NCI-H524 treated with DMSO at 0.1 percent for 48 hours (cell line): ENCODE measurements at regions not wholly inside any gene's neighbourhood (a gene's known extent, or its start where the extent isn't known, plus 50 kb on each side); places are given as distances from the start of the nearest gene placed in this dataset.

Experiments
- DNase-seq: peaks from one replicate; lab custom pipeline; 2025; lab: John Stamatoyannopoulos, UW

DNA sequence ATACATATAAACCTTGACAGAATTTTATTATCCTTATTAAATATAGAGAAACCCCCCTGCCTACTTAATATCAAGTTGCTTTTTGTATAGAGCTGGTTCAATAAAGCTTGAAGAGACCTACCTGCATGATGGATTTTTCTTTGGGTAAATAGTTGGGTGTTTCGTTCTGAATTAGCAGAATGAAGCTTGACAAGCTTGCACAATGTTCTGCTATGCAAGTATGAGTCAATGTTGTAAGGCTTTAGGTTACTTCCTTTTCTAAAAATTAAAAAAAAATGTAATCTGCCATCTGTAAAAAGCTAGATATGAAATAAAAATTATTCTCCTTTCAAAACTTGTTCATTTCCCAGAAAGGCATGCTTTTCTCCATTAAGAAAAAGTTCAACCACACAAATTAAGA, 1662.6 kb upstream of the SEL1L start:
- no peak for DNase-seq

DNA sequence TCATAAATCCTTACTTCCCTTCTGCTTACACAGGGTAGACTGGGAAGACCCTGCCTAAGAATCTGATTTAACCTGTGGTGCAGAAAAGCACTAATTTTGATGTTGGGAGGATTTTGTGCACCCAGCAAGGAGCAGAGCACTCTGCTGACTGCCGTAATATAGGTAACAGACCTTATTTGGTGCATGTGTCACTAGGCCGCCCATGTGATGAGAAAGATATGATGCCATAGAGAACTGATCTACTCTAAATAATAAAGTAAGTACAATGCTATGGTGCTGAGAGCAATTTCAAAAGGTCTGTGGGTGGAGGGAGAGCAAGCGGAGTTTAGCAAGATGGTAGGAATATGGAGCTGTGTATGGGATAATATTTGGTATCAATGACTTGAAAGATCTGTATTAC, 1663.6 kb upstream of the SEL1L start:
- DNase-seq, result no peak

DNA sequence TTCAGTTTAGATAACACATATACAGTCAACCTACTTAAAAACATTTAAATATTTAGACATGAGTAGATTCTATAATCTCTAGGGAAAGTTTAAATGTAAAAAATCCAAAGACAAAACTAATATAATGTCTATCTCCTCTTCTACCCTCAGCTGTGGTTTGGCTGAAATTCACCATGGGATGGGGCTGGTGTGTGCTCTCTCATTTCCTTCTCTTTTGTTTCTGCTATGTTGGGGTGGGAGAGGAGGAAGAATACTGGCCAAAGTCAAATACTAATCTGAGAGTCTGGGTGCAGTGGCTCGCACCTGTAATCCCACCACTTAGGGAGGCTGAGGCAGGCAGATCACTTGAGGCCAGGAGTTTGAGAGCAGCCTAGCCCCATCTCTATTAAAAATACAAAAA, 1673.9 kb upstream of the SEL1L start:
- no peak for DNase-seq

DNA sequence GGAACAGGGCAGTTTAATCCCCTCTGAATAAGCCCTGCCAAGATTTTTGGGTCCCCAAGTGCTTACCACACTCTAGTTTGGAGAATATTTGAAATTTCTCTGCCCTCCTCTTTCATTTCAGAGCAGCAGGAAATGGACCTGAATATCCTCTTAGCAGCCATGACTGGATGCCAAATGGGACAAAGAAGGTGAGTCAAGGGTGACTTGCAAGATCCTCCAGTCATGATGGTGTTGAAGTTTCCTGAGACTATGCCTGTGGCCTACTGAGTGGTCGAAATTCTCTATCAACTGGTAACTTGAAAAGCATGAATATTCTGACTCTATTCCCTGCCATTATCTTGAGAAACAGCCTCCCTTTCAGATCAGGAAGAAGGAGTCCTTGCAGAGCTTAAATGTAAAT, 1674.7 kb upstream of the SEL1L start:
- no peak for DNase-seq

DNA sequence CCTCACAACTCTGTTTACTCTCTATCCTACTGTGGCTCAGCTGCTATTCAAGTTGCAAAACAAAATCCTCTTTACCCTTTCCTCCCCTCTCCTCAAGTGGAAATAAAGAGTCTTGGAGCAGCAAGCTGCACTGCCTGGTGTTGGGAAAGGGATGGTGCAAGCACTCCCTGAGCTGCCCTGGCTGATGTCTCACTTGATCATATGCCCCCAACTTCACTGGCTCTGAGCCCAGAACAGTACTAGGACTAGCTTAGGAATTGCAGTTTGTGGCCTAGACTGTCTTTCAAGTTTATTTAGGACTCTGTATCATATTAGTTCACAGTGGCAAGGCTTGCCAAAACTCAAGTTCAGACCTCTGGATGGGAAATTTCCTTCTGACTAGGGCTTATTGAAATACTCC, 1683.8 kb upstream of the SEL1L start:
- no peak for DNase-seq

DNA sequence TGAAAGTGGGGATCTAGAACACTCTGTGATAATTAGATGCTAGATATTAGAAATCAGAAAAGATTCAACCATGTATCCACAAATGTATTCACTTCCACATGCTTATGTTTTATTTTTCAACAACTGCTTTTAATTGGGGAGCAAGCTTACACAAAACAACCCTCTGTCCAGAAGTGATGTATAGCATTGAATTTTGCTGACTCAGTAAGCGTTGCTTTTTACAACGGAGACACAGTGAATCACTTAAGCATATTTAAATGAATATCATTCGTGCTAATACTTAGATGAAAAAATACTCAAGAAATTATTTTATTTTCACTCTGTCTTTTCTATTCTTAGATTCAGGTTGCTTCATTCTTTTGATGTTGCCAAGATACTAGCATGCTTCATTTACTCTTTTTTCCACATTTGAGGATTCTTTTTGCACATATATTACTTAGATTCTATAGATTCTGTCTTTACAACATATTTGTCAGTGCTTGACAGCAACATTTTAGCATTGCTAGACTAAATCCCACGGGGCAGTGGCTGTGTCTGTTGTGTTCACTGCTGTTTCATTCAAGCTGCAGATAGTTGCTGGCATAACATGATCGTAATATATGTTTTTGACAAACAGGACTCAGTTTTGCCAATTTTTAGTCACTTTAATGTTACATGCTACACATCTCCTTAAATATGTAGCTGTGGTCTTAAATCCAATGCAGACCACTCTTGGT, 1714.4 kb upstream of the SEL1L start:
- no peak for DNase-seq

DNA sequence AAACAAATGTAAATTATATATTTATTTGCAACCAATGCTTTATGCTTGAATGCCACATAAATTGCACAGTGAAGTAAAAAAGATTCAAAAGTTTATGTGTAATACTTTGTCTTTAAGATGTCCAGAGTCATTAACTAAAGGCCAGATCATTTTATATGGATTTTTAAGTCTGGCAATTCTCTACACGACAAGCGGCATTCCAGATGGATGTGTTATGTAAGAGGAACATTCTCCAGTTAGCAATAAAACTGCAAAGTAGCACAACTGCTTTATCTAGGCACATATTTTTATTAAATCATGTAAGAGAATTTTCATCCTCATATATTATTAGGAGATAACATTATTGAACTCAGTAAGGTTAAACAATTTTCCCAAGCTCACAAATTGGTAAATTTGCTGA, 1717.7 kb upstream of the SEL1L start:
- DNase-seq, result no peak

DNA sequence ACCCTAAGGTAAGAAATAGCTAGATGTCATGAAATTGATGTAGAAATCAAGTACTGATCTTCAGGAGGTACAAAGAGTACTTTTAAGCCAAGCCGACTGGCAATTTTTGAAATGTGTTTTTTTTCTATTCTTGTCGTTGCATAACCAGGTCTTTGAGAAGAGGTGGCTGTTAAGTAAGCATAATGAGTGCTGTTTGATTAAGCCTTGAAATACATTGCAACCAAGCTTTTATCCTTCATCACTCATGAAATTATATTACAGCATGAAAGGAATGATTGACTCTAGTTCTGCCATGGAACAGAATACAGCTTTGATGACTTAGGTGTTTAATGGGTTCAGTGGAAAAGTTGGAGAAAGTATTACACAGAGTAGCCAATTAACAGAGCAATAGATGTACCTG, 1720.2 kb upstream of the SEL1L start:
- no peak for DNase-seq

DNA sequence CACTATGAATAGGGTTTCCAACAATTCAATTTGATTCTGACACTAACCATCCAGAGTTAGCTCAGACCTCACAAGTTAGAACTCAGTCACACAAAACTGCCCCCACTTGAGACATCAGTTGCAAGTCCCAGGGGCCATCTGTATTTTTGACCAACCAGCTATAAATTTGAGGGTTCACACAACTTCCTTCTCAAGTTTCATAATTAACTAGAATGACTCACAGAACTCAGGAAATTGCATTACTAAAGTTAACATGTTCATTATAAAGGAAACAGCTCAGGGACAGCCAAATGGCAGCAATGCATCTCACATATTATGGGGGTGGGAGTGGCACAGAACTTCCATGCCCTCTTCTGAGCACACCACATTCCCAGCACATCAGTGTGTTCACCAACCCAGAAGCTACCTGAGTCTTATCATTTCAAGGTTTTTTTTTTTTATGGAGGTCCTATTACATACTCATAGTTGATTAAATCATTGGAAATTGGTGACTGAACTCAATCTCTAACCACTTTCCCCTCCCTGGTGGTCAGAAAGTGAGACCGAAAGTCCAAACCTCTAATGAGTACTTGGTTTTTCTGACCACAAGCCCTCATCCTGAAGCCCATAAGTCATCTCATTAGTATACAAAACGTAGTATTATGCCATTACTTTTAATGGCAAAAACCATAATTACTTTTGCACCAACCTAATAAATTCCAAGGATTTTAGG, 1721.5 kb upstream of the SEL1L start:
- DNase-seq, result no peak

DNA sequence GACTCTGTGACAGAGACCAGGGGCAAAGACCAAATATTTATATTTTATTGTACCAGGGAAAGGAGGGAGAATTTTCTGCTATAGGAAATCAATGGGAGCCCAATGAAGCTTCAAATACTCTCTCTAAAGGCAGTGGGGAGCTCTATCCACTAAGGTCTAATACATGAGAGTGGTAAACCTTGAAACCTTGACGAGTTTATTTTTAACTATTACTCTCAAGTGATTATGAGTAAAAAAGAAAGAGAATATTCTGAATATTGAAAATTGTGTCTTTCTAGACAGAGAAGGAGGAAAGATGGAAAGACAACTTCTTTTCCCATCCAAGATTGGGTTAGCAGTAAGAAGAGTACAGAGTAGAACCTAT, 1722.1 kb upstream of the SEL1L start:
- DNase-seq, result no peak

DNA sequence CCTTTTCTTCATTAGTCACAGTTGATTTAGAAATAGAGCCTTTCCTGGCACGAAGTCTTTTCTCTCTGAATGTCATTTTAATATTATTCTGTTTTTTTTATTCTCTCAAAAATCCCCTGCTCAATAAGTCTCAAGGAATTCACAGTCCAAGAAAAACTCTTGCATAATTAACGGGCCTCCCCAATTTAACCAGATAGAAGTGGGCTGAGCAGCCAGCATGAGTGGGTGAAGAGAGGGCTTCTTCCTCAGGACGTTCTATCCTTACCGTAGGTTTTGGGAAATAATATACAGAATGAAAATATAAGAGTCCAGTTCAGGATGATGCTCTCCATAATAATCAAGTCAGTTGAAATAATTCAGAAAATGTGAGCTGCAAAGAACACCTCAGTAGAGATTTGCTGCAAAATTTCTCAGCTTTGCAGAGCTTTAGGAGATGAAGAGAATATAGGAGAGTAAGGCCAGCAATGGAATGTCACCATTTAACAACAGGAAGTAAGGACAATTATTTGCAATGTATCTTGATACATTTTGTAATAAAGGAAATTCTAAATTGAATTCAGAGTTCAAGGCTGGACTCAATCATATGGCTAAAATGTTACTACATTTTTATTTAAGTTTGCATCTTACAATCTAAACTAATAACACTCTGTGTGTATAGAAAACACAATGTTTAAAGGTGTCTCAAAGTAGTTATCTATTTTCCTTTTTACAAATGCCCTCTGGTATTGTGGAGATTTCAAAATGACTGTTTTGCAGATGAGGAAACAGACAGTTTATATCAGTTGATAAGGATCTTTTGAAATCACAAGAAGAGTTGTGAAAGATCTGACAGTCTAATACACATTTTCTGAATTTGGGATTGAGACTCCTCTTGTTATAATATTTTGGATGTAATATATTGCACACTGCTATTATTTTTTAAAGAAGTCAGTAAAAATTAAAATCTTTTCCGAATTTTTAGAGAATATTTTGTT, 1724.1 kb upstream of the SEL1L start:
- no peak for DNase-seq

DNA sequence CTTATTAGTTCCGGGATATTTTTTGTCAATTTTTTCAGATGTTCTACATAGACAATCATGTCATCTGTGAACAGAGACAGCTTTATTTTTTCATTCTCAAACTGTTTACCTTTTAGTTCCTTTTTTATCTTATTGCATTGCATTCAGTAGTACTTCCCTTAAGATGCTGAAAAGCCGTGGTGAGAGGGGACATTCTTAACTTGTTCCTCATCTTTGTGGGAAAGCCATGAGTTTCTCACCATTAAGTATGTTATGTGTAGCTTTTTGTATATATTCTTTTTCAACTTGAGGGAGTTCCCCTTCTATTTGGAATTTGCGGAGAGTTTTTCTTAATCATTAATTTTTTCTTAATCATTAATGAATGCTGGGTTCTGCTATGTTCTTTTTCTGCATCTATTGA, 1727.1 kb upstream of the SEL1L start:
- DNase-seq, result no peak

DNA sequence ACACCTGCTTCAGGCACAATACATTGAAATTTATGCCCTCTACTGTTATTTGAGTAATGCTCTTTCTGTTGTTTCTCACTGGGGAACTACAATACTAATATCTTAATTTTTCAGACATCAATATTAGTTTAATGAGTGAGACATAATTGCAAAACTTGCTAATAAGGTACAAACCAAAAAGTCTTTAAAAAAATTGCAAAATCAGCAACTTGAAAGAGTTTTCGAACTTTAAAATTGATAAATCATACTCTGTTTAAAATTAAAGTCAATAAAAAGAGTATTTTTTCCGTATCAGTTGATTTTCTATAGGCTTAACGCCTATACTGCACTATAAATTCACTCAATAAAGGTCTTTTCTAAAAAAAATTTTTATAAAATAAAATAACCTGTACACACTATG, 1735.9 kb upstream of the SEL1L start:
- no peak for DNase-seq

DNA sequence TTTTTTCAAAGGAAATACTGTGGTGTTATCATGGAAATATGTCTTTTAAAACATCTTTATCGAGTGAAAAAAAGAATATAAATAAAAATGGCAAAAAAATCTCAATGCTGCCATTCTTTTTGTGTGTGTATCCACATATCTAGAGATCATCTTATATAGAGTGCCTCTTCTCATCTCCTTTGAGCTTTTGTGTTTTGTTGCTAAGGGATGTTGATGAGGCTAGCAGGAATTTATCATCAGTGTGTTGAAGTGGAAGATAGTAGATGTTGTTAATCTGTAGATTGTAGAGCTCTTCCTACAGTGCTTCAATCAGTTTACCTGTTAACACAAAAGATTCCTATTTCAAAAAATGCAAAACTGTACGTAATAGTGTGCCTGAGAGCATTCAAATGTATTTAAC, 1738.0 kb upstream of the SEL1L start:
- no peak for DNase-seq

DNA sequence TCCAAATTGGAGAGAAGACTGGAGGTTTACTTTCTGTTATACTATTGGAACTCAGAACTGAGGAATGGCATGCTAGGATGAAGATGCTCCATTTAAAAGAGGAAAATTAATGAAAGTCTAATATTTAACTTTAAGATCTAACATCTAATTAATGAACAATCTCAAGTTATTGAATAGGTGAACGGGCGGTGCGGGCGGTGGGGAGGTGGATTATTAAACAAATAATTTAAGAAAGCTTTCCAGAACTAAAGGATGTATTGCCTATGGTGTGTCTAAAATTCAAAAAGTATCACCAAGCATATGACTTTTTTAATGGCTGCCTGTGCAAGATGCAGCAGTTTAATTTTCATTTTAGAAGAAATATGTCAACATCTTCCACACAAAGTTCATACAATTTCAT, 1747.1 kb upstream of the SEL1L start:
- no peak for DNase-seq

DNA sequence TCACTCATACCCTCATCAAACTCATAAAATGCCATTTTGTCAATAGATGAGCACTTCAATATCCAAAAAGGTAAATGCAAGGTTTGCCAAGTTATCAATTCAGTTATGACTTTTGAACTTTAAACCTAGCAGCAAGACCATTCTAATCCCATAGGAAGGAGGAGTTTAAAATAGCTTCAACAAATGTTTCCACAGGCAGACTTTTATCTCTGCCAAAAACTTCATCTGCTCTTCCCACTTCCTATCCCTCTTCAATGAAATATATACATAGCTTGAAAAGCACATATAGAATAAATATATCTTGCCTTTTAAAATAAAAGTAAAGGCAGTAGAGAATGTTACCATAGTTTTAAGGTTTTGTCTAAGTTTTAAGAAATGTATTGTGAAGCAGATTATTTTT, 1749.1 kb upstream of the SEL1L start:
- no peak for DNase-seq

DNA sequence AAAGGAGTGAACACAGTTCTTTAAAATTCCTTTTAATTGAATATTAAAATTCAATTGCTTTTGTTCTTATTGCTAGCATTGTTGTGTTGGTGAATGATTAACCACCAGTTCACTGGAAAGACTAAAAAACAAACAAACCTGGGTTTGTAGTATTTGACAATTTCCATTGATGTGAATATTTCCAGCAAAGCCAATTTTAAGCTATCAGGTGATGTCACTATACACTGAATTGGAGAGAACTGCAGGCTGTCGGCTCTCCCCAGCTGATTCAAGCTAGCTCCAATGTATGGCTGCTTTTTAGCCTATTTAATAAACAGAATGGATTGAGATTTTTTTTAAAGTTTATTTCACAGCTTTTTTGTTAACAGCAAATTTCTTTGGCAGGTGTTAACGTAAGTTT, 1753.6 kb upstream of the SEL1L start:
- DNase-seq, result no peak

DNA sequence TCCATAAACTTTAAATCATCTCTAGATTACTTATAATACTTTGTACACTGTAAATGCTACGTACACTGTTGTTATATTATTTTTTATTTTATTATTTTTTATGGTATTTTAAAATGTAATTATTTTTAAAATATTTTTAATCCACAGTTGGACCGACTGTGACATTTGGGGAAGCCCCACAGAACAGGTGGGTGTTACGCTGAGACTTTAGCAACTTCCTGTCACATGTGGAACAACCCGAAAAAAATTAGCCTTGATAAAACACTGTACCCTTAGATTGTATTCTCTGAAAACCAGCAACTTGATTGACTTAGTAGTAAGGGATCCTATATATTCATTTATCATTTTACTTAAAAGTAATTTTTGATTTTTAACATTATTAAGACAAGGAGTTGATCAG, 1755.7 kb upstream of the SEL1L start:
- DNase-seq, result no peak

DNA sequence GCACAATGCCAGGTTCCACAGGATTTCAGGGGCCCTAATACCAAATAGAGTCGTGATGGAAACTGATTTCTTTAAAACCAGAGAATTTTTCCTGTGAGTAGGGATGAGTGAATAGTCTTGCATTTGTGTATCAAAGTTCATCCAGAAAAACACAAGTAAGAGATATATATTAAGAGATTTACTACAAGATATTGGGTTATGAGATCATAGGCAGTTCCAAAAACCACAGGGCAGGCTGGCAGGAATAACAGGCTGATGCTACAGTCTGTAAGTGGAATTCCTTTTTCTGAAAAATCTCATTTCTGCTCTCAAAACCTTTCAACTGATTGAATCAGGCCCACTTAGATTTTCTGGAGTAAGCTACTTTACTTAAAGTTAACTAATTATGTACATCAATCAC, 1756.2 kb upstream of the SEL1L start:
- DNase-seq, result no peak

DNA sequence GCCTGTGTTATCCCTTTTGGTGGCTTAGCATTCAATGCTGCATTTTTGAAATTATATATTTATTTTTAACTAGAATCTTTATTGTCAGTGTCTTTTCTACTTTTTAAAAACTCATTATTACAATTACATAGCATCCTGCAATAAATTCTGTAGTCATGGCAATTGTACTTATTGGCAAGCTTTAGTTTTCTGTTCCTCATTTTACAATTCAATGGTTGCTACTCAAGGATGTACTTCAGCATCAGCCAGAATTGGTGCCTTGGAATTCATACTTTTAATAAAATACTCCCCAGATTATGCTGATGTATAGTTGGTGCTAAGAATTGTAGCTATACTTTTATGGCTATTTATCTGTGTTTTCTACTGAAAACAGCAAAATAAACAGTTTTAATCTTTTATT, 1756.8 kb upstream of the SEL1L start:
- DNase-seq, result no peak

DNA sequence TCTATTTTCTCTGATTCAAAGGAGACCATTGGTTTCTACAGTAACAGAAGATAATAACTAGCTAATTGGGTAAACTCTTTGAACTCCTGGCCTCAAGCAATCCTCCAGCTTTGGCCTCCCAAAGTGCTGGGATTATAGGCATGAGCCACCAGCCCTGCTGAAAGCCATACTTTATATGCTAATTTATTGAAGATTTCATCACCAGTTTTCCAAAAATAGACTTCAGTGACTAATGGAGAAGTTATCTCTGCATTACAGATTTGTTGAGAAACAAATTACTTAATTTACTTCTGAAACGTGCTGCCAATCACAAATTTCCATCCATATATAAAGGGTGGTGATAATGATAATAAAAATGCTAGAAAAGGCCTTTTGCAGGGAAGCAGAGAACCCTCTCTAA, 1758.1 kb upstream of the SEL1L start:
- no peak for DNase-seq

DNA sequence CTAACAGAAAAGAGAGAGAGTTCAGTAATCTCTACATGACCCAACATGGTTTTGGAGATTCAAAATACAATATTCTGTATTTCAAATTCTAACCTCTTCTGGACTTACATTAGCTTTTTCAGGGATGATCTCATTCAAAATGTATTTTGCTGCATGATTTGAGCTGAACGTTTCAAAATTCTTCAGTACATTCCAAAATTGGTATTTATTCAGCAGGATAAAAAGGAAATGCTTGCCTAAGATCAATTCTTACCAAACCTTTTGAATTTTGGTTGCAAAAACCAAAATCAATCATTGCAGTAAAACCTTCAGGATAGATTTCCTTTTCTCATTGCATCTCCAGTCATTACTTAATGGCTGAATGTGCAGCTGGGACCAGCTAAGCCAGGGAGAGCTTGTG, 1761.3 kb upstream of the SEL1L start:
- DNase-seq, result no peak

DNA sequence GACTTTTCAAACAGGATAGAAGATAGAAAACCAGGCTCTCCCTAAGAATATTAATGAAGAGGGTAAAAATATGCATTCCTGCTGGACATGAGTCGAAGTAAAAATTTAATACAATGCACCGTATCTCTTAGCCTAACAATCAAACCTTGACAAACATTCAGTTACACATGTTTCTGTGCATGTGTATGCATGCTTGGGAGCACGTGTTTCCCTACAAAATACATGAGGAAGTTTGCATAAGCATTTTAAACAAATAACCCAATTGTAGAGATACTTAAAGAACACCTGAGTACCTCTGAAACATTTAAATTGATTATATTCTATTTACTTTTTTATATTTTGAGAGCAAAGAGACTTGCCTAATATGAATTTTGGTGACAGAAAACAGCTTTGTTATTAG, 1763.7 kb upstream of the SEL1L start:
- DNase-seq, result no peak
